Small intestine (tissue), 7 donors: ENCODE measurements at regions not wholly inside any gene's neighbourhood (a gene's known extent, or its start where the extent isn't known, plus 50 kb on each side); places are given as distances from the start of the nearest gene placed in this dataset.
A peak's percentile ranks its signal among the peaks of the same experiment; 100 is the strongest.

Experiments
- DNase-seq, 2 donors: peaks; one replicate each; pipeline versions ENCODE4 v3.0.0 to v3.0.0-alpha.2; 2013
- FAIRE-seq: peaks from 2 replicates; lab custom pipeline; 2012; peaks lifted over from hg19 to GRCh38; lab: Jason Lieb, UNC
- H3K27ac ChIP-seq, 3 donors: one replicate each; pipeline ENCODE4 v1.5.1; 2013; ENCODE audit warnings: low read length in 2 of 3, mild to moderate bottlenecking in 2 of 3, control low read depth in 1 of 3, inconsistent platforms in 1 of 3, low read depth in 1 of 3, moderate library complexity in 1 of 3
- H3K27me3 ChIP-seq, 3 donors: one replicate each; pipeline ENCODE4 v1.6.1; 2013; ENCODE audit warnings: low read length in 3 of 3, inconsistent platforms in 1 of 3; ENCODE audit not compliant: control insufficient read depth in 3 of 3, insufficient read depth in 3 of 3
- H3K36me3 ChIP-seq, 3 donors: one replicate each; pipeline ENCODE4 v1.6.1; 2013; ENCODE audit warnings: low read length in 3 of 3, inconsistent platforms in 1 of 3, low read depth in 1 of 3, mild to moderate bottlenecking in 1 of 3, moderate library complexity in 1 of 3; ENCODE audit not compliant: control insufficient read depth in 3 of 3, insufficient read depth in 2 of 3
- H3K4me1 ChIP-seq, 3 donors: one replicate each; pipeline ENCODE4 v1.6.1; 2013; ENCODE audit warnings: low read length in 2 of 3, inconsistent platforms in 1 of 3, low read depth in 1 of 3, mild to moderate bottlenecking in 1 of 3, moderate library complexity in 1 of 3; ENCODE audit not compliant: control insufficient read depth in 3 of 3, insufficient read depth in 2 of 3
- H3K4me3 ChIP-seq, 3 donors: one replicate each; pipeline ENCODE4 v1.5.1; 2013; ENCODE audit warnings: low read length in 3 of 3, control low read depth in 1 of 3, inconsistent platforms in 1 of 3, low read depth in 1 of 3, mild to moderate bottlenecking in 1 of 3, moderate library complexity in 1 of 3
- H3K9me3 ChIP-seq, 2 donors: one replicate each; pipeline ENCODE4 v1.6.1; 2013; ENCODE audit warnings: low read depth in 1 of 2, low read length in 1 of 2; ENCODE audit not compliant: control insufficient read depth in 2 of 2, insufficient read depth in 1 of 2
- WGBS, 3 donors: extraction: QIAGEN DNeasy Blood & Tissue Kit; methylation state at CpG; one replicate each; pipeline ENCODE4 v1.1.7; 2013; 5-methylcytosine and 5-hydroxymethylcytosine counted together
- donor health status: healthy with polysubstance abuse.
- donor health status: control.
- donor health status: control.
- donor health status: Bipolar disorder and iron deficiency.
- donor health status: healthy.

DNA sequence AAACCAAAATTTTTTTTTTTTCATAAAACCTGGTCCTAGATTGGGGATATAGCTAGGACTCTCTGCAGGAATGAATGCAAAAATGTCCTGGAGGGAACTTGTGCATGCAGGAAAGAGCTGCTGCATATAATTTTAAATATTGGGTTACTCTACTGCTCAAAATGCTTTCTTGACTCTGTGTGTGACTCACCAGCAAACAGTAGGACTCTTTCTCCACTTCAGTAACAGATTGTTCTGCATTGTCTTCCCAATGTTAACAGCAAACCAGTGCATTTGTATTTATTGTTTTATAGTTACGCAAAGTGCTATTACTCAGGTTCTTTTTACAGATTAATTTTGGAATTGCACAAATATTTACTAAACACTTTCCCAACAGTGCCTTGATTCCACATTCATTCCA is 163.7 kb upstream of the KL start:
- Histone ChIP-seq H3K36me3 (no peaks in the 10 kb centered on the region), H3K9me3 (peaks cover 0 to 2% of the 10 kb centered on the region in 2 donors), H3K4me3 (no peak overlapping the region), H3K4me1 (no peaks in the 10 kb centered on the region), H3K27me3 (peaks cover 0 to 2% (median 0%) of the 10 kb centered on the region in 3 donors), H3K27ac (no peak overlapping the region)
- no peak for DNase-seq
- no peak for FAIRE-seq
- 78 to 94% (median 94%) methylated on average over 1 of the region's 1 CpG for WGBS, 3 donors

DNA sequence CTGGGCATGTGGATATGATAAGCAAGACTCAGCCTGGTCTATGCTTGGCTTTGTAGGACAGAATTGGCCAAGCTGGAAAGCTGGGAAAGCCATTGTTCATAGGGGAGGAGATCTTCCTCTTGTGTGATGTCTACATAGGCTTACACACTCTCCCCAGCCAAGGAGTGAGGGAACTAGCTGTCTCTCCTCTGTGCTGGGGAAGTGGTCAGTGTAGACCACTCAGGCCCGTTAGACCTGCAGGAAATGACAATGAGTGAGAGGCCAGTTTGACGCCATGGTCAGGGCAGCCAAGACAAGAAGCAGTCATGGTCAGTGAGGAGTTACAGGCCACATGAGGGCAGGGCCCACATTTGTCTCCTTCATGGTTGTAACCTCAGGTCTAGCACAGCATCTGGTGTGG is 159.1 kb upstream of the KL start:
- FAIRE-seq = no peak

GRCh38 chr13:32857689-32858088 is 158.5 kb upstream of the KL start:
- Histone ChIP-seq H3K4me1 (no peaks in the 10 kb centered on the region), H3K27me3 (no peaks in the 10 kb centered on the region), H3K4me3 (no peak overlapping the region), H3K27ac (no peak overlapping the region), H3K36me3 (no peaks in the 10 kb centered on the region), H3K9me3 (peaks cover 0 to 21% of the 10 kb centered on the region in 2 donors)
- WGBS, 3 donors = 91 to 95% (median 94%) methylated on average over 6 of the region's 6 CpGs
- FAIRE-seq = no peak
- no peak for DNase-seq

More for the DNA sequence above, 159.1 kb upstream of the KL start:
- Histone ChIP-seq H3K4me3 (no peak overlapping the region), H3K36me3 (no peaks in the 10 kb centered on the region), H3K4me1 (no peaks in the 10 kb centered on the region), H3K9me3 (peaks cover 0 to 19% of the 10 kb centered on the region in 2 donors), H3K27ac (no peak overlapping the region), H3K27me3 (no peaks in the 10 kb centered on the region)
- WGBS, 3 donors = 79 to 84% (median 84%) methylated on average over 2 of the region's 2 CpGs
- no peak for DNase-seq

DNA sequence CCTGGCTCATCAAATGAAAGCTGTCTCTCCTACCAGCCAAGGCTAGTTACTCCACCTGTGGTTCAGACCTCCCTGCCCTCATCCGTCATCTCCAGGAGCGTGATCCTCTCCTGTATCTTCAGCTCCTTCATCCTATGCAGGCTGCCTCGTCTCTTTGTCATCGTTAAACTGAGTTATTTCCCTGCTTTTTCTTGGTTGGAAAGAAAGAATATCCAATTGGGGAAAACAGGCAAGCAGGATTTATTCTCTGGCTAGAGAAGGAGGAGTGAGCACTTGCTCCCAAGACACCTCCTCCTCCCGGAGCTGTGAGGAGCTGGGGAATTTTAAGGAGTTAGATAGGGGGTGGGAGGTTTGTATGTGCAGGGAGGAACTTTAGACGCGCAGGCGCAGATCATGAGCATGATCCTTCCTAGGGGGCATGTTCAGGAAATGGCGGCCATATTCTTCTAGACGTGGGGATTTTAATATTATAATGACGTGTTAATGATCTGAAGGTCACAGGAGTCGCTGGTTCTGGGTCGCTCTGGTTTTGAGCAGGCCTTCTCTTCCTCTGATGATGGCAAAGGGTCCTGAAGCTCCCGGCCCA is 156.4 kb upstream of the KL start:
- no peak overlapping the region for H3K4me3 ChIP-seq
- DNase-seq = no peak
- peaks cover 0 to 21% of the 10 kb centered on the region in 2 donors for H3K9me3 ChIP-seq
- no peaks in the 10 kb centered on the region for H3K27me3 ChIP-seq
- WGBS, 3 donors = 93 to 95% (median 94%) methylated on average over 14 of the region's 14 CpGs
- H3K36me3 ChIP-seq = no peaks in the 10 kb centered on the region
- FAIRE-seq = no peak
- no peaks in the 10 kb centered on the region for H3K4me1 ChIP-seq
- H3K27ac ChIP-seq = no peak overlapping the region

DNA sequence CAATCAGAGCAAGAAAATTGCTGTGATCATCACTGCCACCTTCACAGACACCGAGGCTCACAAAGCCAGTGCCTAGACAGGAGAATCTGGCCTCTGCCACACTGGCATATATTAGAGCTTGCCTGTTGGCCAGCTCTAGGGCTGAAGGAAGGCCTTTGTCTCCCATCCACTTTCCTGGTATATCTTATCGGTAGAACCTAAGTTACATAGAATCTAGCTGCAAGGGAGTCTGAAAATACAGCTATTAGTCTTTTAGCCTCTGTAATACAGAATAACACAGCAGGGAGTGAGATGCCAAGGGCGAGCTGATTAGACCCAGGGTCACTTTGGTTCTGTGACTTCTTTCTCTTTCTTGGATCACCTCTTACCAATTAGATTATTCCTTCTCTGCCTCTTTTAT is 154.9 kb upstream of the KL start:
- Histone ChIP-seq H3K9me3 (peaks cover 0 to 21% of the 10 kb centered on the region in 2 donors), H3K27me3 (no peaks in the 10 kb centered on the region), H3K4me1 (no peaks in the 10 kb centered on the region), H3K4me3 (no peak overlapping the region), H3K36me3 (no peaks in the 10 kb centered on the region), H3K27ac (no peak overlapping the region)
- FAIRE-seq (no peak), DNase-seq (no peak)
- WGBS, 3 donors = 85 to 92% (median 87%) methylated on average over 3 of the region's 3 CpGs

- H3K36me3 ChIP-seq = no peaks in the 10 kb centered on the region
- 89 to 94% (median 91%) methylated on average over 3 of the region's 3 CpGs for WGBS, 3 donors
- peaks cover 0 to 16% of the 10 kb centered on the region in 2 donors for H3K9me3 ChIP-seq
- no peaks in the 10 kb centered on the region for H3K27me3 ChIP-seq
- H3K4me3 ChIP-seq = no peak overlapping the region
- no peaks in the 10 kb centered on the region for H3K4me1 ChIP-seq
- H3K27ac ChIP-seq = no peak overlapping the region
- DNase-seq (no peak), FAIRE-seq (no peak)
Observed at GRCh38 chr13:32863596-32863995, 152.6 kb upstream of the KL start.

GRCh38 chr13:32866921-32867320 is 149.3 kb upstream of the KL start:
- WGBS, 3 donors = 87 to 92% (median 91%) methylated on average over 4 of the region's 4 CpGs
- Histone ChIP-seq H3K9me3 (peaks cover 0 to 11% of the 10 kb centered on the region in 2 donors), H3K27me3 (no peaks in the 10 kb centered on the region), H3K4me3 (no peak overlapping the region), H3K36me3 (no peaks in the 10 kb centered on the region), H3K27ac (no peak overlapping the region), H3K4me1 (no peaks in the 10 kb centered on the region)
- FAIRE-seq = no peak
- DNase-seq = no peak

- DNase-seq = peak; percentile 12 to 35
- no peak overlapping the region for H3K27ac ChIP-seq
- FAIRE-seq = no peak
- H3K9me3 ChIP-seq = no peaks in the 10 kb centered on the region
- H3K27me3 ChIP-seq = no peaks in the 10 kb centered on the region
- H3K4me3 ChIP-seq = no peak overlapping the region
- no peaks in the 10 kb centered on the region for H3K4me1 ChIP-seq
- no peaks in the 10 kb centered on the region for H3K36me3 ChIP-seq
- WGBS, 3 donors = 39 to 75% (median 42%) methylated on average over 2 of the region's 2 CpGs
Observed at GRCh38 chr13:32877491-32877890, 138.7 kb upstream of the KL start.

GRCh38 chr13:32878163-32878562 is 138.1 kb upstream of the KL start:
- Histone ChIP-seq H3K4me3 (no peak overlapping the region), H3K9me3 (no peaks in the 10 kb centered on the region), H3K27me3 (no peaks in the 10 kb centered on the region), H3K36me3 (no peaks in the 10 kb centered on the region), H3K27ac (no peak overlapping the region), H3K4me1 (no peaks in the 10 kb centered on the region)
- 80 to 89% (median 83%) methylated on average over 4 of the region's 4 CpGs for WGBS, 3 donors
- DNase-seq (no peak), FAIRE-seq (no peak)
